CD4-positive, alpha-beta T cell (primary cell): ENCODE measurements at regions not wholly inside any gene's neighbourhood (a gene's known extent, or its start where the extent isn't known, plus 50 kb on each side); places are given as distances from the start of the nearest gene placed in this dataset.
"Not testable (repeated sequence)": the region's sequence is repeated elsewhere in the genome, so short reads cannot be mapped to it uniquely, and the experiment has no call there.

Source experiments
- ATAC-seq: fragments of 200-7000 bp; cut with Tn5 transposase; one replicate; pipeline ENCODE4 v1.10.0; 2022; ENCODE audit warnings: mild to moderate bottlenecking; ENCODE audit not compliant: poor library complexity
- CTCF ChIA-PET: fragments of 350-600 bp; sonication (Branson Sonifier 250); formaldehyde crosslinking; loops from one replicate; lab custom pipeline; 2021; ENCODE audit warnings: antibody characterized with exemption, inconsistent platforms; lab: Charles Lee
- POLR2A ChIA-PET: fragments of 350-600 bp; sonication (Branson Sonifier 250); formaldehyde crosslinking; loops from one replicate; lab custom pipeline; 2021; ENCODE audit warnings: antibody characterized with exemption, inconsistent platforms; lab: Charles Lee
- DNase-seq, 14 experiments: peaks; one replicate each; pipeline ENCODE4 v3.0.0-alpha.2; 2013 to 2020; ENCODE audit warnings: mixed read lengths in 2 of 14
- H3K27ac ChIP-seq, 2 donors: one replicate each; pipeline versions ENCODE4 v1.5.1 to v1.7.0; 2013; ENCODE audit warnings: low read length in 2 of 2, low read depth in 1 of 2, mild to moderate bottlenecking in 1 of 2
- H3K27me3 ChIP-seq, 2 experiments: 1 replicate in 1 of 2; 2 replicates in 1 of 2; pipeline versions ENCODE4 v1.6.1 to v1.7.0; 2013; ENCODE audit warnings: low read length in 2 of 2, control low read depth in 1 of 2, mild to moderate bottlenecking in 1 of 2, moderate library complexity in 1 of 2; ENCODE audit not compliant: insufficient read depth in 2 of 2, control insufficient read depth in 1 of 2
- H3K36me3 ChIP-seq: one replicate; pipeline ENCODE4 v1.6.1; 2013; ENCODE audit warnings: low read length, control low read depth; ENCODE audit not compliant: insufficient read depth
- H3K4me1 ChIP-seq: one replicate; pipeline ENCODE4 v1.6.1; 2013; ENCODE audit warnings: low read length, control low read depth; ENCODE audit not compliant: insufficient read depth
- H3K4me3 ChIP-seq: one replicate; pipeline ENCODE4 v1.5.1; 2013; ENCODE audit warnings: mild to moderate bottlenecking, low read length, moderate library complexity
- H3K9me3 ChIP-seq, 2 experiments: 1 replicate in 1 of 2; 2 replicates in 1 of 2; pipeline versions ENCODE4 v1.6.1 to v1.7.0; 2013; ENCODE audit warnings: low read length in 2 of 2, mild to moderate bottlenecking in 2 of 2, control low read depth in 1 of 2, moderate library complexity in 1 of 2; ENCODE audit not compliant: control insufficient read depth in 1 of 2, insufficient read depth in 1 of 2
- H3K27ac Mint-ChIP-seq: one replicate; pipeline ENCODE4 v1.8.0; 2020; ENCODE audit warnings: mixed read lengths
- H3K27me3 Mint-ChIP-seq: one replicate; pipeline ENCODE4 v1.8.0; 2021; ENCODE audit warnings: mixed read lengths
- H3K36me3 Mint-ChIP-seq: one replicate; pipeline ENCODE4 v1.8.0; 2021; ENCODE audit warnings: low read depth, mixed read lengths
- H3K4me1 Mint-ChIP-seq: one replicate; pipeline ENCODE4 v1.8.0; 2021; ENCODE audit warnings: low read depth, mixed read lengths
- H3K4me3 Mint-ChIP-seq: one replicate; pipeline ENCODE4 v1.8.0; 2020; ENCODE audit warnings: mild to moderate bottlenecking, mixed read lengths
- H3K9me3 Mint-ChIP-seq: one replicate; pipeline ENCODE4 v1.8.0; 2020; ENCODE audit warnings: mixed read lengths
- CTCF ChIP-seq: fragments of 200-600 bp; IDR thresholded peaks from one replicate; pipeline ENCODE4 v1.8.0; 2022; ENCODE audit warnings: antibody characterized with exemption, mild to moderate bottlenecking
- intact Hi-C, 2 experiments: fragments of 100-400 bp; cut with DNase I in 1 of 2; cut with micrococcal nuclease in 1 of 2; formaldehyde crosslinking; loops; one replicate each; pipeline versions ENCODE4 v1.15.1 to v1.9.0; 2023 to 2025; cut with DNase I, micrococcal nuclease

- H3K4me3 ChIP-seq, H3K9me3 Mint-ChIP-seq, CTCF ChIA-PET, ATAC-seq, H3K4me3 Mint-ChIP-seq, POLR2A ChIA-PET, DNase-seq, H3K9me3 ChIP-seq, H3K4me1 Mint-ChIP-seq, H3K36me3 ChIP-seq, H3K27ac Mint-ChIP-seq, H3K27me3 Mint-ChIP-seq, intact Hi-C loops, H3K27ac ChIP-seq, H3K4me1 ChIP-seq, H3K36me3 Mint-ChIP-seq: not testable (repeated sequence)
- peaks cover 10 to 11% of the 10 kb centered on the region in 2 experiments for H3K27me3 ChIP-seq
Measured at GRCh38 chr7:65505320-65505633, 131.6 kb downstream of the ZNF92 start.

GRCh38 chr7:65508581-65509367 is 135.1 kb downstream of the ZNF92 start:
- H3K4me1 Mint-ChIP-seq, H3K36me3 Mint-ChIP-seq, CTCF ChIA-PET, H3K9me3 ChIP-seq, DNase-seq, H3K4me3 Mint-ChIP-seq, ATAC-seq, H3K27ac ChIP-seq, POLR2A ChIA-PET, H3K36me3 ChIP-seq, H3K27ac Mint-ChIP-seq, H3K9me3 Mint-ChIP-seq, intact Hi-C loops, H3K4me1 ChIP-seq: not testable (repeated sequence)
- peaks cover 17% of the 10 kb centered on the region for H3K27me3 Mint-ChIP-seq
- peaks cover 12 to 19% of the 10 kb centered on the region in 2 experiments for H3K27me3 ChIP-seq
- peak overlapping the region; percentile 52 for H3K4me3 ChIP-seq

- no peak for TF ChIP-seq CTCF
- Histone ChIP-seq H3K36me3 (no peaks in the 10 kb centered on the region), H3K4me3 (peak overlapping the region; percentile 52), H3K9me3 (peaks cover 0 to 9% of the 10 kb centered on the region in 2 experiments), H3K27ac (no peak overlapping the region), H3K27me3 (peaks cover 12 to 19% of the 10 kb centered on the region in 2 experiments), H3K4me1 (peaks cover 9% of the 10 kb centered on the region)
- Mint-ChIP-seq H3K4me1 (peaks cover 5% of the 10 kb centered on the region), H3K4me3 (peak overlapping the region; percentile 56), H3K9me3 (no peaks in the 10 kb centered on the region), H3K27ac (no peak overlapping the region), H3K27me3 (peaks cover 22% of the 10 kb centered on the region), H3K36me3 (no peaks in the 10 kb centered on the region)
- ATAC-seq, result no peak
- intact Hi-C loops, result no loop called here
- ChIA-PET CTCF (no interaction called here), POLR2A (no interaction called here)
- peak in 5 of 14 experiments; percentile 0 to 37 (median 10) for DNase-seq
Measured at GRCh38 chr7:65509368-65510186, 135.9 kb downstream of the ZNF92 start.

- peak overlapping the region; percentile 56 for H3K4me3 Mint-ChIP-seq
- H3K36me3 Mint-ChIP-seq, H3K36me3 ChIP-seq, CTCF ChIA-PET, ATAC-seq, H3K4me1 Mint-ChIP-seq, intact Hi-C loops, H3K9me3 Mint-ChIP-seq, H3K27ac Mint-ChIP-seq, POLR2A ChIA-PET, DNase-seq, H3K4me1 ChIP-seq, H3K9me3 ChIP-seq, H3K27ac ChIP-seq: not testable (repeated sequence)
- Histone ChIP-seq H3K4me3 (peak overlapping the region; percentile 52), H3K27me3 (peaks cover 12 to 19% of the 10 kb centered on the region in 2 experiments)
- peaks cover 25% of the 10 kb centered on the region for H3K27me3 Mint-ChIP-seq
Measured at GRCh38 chr7:65510187-65510538, 136.5 kb downstream of the ZNF92 start.

GRCh38 chr7:65519751-65520150 is 146.1 kb downstream of the ZNF92 start:
- H3K4me1 ChIP-seq, H3K4me3 Mint-ChIP-seq, H3K9me3 ChIP-seq, H3K27me3 ChIP-seq, DNase-seq, H3K36me3 Mint-ChIP-seq, H3K27me3 Mint-ChIP-seq, H3K36me3 ChIP-seq, POLR2A ChIA-PET, CTCF ChIA-PET, H3K4me1 Mint-ChIP-seq, ATAC-seq, intact Hi-C loops, H3K27ac Mint-ChIP-seq, H3K27ac ChIP-seq, H3K4me3 ChIP-seq, H3K9me3 Mint-ChIP-seq: not testable (repeated sequence)

GRCh38 chr7:65545465-65546161 is 172.0 kb downstream of the ZNF92 start:
- H3K4me1 Mint-ChIP-seq, H3K4me3 ChIP-seq, intact Hi-C loops, H3K27ac ChIP-seq, H3K9me3 Mint-ChIP-seq, H3K36me3 ChIP-seq, POLR2A ChIA-PET, H3K27ac Mint-ChIP-seq, H3K9me3 ChIP-seq, H3K27me3 Mint-ChIP-seq, DNase-seq, H3K36me3 Mint-ChIP-seq, H3K4me3 Mint-ChIP-seq, CTCF ChIA-PET, ATAC-seq, H3K4me1 ChIP-seq, H3K27me3 ChIP-seq: not testable (repeated sequence)
